Uterus (tissue), 2 donors: ENCODE measurements at regions not wholly inside any gene's neighbourhood (a gene's known extent, or its start where the extent isn't known, plus 50 kb on each side); places are given as distances from the start of the nearest gene placed in this dataset.

Source experiments
- CTCF ChIP-seq, 4 experiments: fragments of 200-600 bp in 2 of 4; fragments of 450-650 bp in 2 of 4; sonication (generic) in 2 of 4; IDR thresholded peaks; one replicate each; pipeline ENCODE4 v1.5.1; 2016 to 2019; ENCODE audit warnings: antibody characterized with exemption in 4 of 4, mild to moderate bottlenecking in 2 of 4, moderate library complexity in 1 of 4
- POLR2A ChIP-seq, 2 donors: fragments of 450-650 bp; IDR thresholded peaks; one replicate each; pipeline ENCODE4 v1.6.1; 2016; ENCODE audit warnings: antibody characterized with exemption in 2 of 2, mild to moderate bottlenecking in 1 of 2, moderate library complexity in 1 of 2

GRCh38 chr4:124061413-124061812 lies 651.1 kb downstream of the ANKRD50 start:
- TF ChIP-seq POLR2A (IDR thresholded peaks at IDR 0.05) (no peak), CTCF (IDR thresholded peaks at IDR 0.05) (no peak)
